ENCODE measurements at regions not wholly inside any gene's neighbourhood (a gene's known extent, or its start where the extent isn't known, plus 50 kb on each side); places are given as distances from the start of the nearest gene placed in this dataset.

DNA sequence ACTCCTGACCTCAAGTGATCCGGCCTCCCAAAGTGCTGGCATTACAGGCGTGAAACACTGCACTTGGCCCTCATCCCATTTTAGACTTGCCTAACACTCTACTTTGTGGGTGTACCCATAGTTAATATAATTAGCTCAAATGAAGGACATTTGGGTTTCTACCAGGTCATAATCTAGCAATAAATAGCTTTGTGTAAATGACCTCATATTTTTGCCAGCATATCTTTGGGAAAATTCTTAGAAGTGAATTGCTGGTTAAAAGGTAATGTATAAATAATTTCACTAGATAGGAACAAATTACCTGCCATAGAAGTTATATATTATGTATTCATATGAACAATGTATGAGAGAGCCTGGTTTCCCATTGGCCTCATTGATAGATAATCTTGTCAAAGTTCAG lies 206.0 kb downstream of the DIPK2A start:
- Histone ChIP-seq H3K23me2 (ENCODE audit: insufficient read length, low read depth, low read length, poor library complexity, severe bottlenecking) (no peaks in the 10 kb centered on the region), H3K4ac (ENCODE audit: low read depth, low read length) (no peak overlapping the region), H2BK120ac (ENCODE audit: low read depth, low read length, poor library complexity, severe bottlenecking) (no peak overlapping the region), H2AFZ (ENCODE audit: low read length) (no peak overlapping the region), H3K79me2 (ENCODE audit: insufficient read depth, low read length) (no peaks in the 10 kb centered on the region), H3K27me3 (ENCODE audit: insufficient read depth, low read length) (no peaks in the 10 kb centered on the region), H4K20me1 (ENCODE audit: control insufficient read depth, insufficient read depth, insufficient read length) (no peaks in the 10 kb centered on the region), H2AK5ac (ENCODE audit: insufficient read length, low read length) (no peak overlapping the region), H3K14ac (ENCODE audit: insufficient read depth, low read length) (no peak overlapping the region), H3K23ac (ENCODE audit: insufficient read length, low read depth, low read length) (no peak overlapping the region), H3K79me1 (ENCODE audit: insufficient read depth, low read depth, low read length, poor library complexity, severe bottlenecking) (no peaks in the 10 kb centered on the region), H2BK5ac (ENCODE audit: insufficient read length, low read length) (no peak overlapping the region), H3K56ac (ENCODE audit: insufficient read length, low read depth, low read length) (no peak overlapping the region), H3T11ph (ENCODE audit: low read length) (no peak overlapping the region), H4K5ac (ENCODE audit: insufficient read length, low read depth, low read length) (no peak overlapping the region), H3K9me3 (ENCODE audit: control insufficient read depth, low read depth, low read length) (no peaks in the 10 kb centered on the region), H3K9ac (ENCODE audit: extremely low read depth, insufficient read length, low read length) (no peak overlapping the region), H3K18ac (ENCODE audit: insufficient read length, low read depth, low read length) (no peak overlapping the region), H4K8ac (replicated peaks; ENCODE audit: insufficient read length, low read depth, low read length) (no peak overlapping the region), H2BK12ac (ENCODE audit: insufficient read length, low read depth, low read length) (no peak overlapping the region), H3K4me2 (ENCODE audit: insufficient read depth, insufficient read length, low read length) (no peak overlapping the region), H2BK15ac (ENCODE audit: low read depth, low read length) (no peak overlapping the region), H3K4me1 (ENCODE audit: insufficient read depth, low read length) (no peaks in the 10 kb centered on the region), H4K91ac (ENCODE audit: insufficient read length, low read depth, low read length) (no peak overlapping the region), H3K27ac (ENCODE audit: insufficient read length, low read depth, low read length) (no peak overlapping the region), H2BK20ac (ENCODE audit: low read depth, low read length, poor library complexity, severe bottlenecking) (no peak overlapping the region)
- Mint-ChIP-seq H3K36me3 (ENCODE audit: insufficient read depth in 1 of 3, low read depth in 3 of 3) (peaks cover 0 to 8% (median 0%) of the 10 kb centered on the region in 3 experiments; a peak in 2 of 7 replicates), H3K27ac (no peak overlapping the region), H3K4me3 (no peak overlapping the region), H3K9me3 (peaks cover 3 to 6% of the 10 kb centered on the region in 2 experiments; a peak in 2 of 5 replicates), H3K27me3 (ENCODE audit: low read depth) (no peaks in the 10 kb centered on the region), H3K4me1 (peaks cover 0 to 4% of the 10 kb centered on the region in 2 experiments; a peak in 2 of 4 replicates)
- TF ChIP-seq, protein P1, sequence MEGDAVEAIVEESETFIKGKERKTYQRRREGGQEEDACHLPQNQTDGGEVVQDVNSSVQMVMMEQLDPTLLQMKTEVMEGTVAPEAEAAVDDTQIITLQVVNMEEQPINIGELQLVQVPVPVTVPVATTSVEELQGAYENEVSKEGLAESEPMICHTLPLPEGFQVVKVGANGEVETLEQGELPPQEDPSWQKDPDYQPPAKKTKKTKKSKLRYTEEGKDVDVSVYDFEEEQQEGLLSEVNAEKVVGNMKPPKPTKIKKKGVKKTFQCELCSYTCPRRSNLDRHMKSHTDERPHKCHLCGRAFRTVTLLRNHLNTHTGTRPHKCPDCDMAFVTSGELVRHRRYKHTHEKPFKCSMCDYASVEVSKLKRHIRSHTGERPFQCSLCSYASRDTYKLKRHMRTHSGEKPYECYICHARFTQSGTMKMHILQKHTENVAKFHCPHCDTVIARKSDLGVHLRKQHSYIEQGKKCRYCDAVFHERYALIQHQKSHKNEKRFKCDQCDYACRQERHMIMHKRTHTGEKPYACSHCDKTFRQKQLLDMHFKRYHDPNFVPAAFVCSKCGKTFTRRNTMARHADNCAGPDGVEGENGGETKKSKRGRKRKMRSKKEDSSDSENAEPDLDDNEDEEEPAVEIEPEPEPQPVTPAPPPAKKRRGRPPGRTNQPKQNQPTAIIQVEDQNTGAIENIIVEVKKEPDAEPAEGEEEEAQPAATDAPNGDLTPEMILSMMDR (conservative IDR thresholded peaks at IDR 0.05): no peak
- DNase-seq: no peak
- WGBS (ENCODE audit: extremely low coverage, insufficient read length, low lambda C conversion rate): no CpG with 5 or more reads among the region's 2 CpGs

Measured in H9 (cell line).